ENCODE measurements at regions not wholly inside any gene's neighbourhood (a gene's known extent, or its start where the extent isn't known, plus 50 kb on each side); places are given as distances from the start of the nearest gene placed in this dataset.

DNA sequence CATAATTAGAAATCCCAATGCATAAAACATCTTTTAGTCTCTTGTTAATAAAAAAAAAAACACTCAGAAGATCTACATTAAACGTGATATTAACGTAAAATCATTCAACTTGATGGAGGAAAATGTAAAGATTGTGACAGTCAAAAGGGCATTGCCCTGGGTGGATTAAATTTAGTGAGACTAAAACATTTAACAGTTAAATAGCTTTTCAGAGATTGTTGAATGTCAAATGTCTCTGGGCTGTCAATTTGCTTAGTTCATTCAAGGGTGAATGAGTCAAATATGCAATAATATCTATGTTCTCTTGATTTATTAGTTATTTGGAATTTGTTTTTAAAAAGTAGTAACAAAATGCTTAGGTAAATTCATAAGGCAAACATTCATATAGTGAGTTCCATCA is 836.6 kb upstream of the PCDH10 start:
- H3K18ac ChIP-seq (ENCODE audit: insufficient read length, low read depth, low read length), result no peak overlapping the region
- no peak overlapping the region for H2BK12ac ChIP-seq (ENCODE audit: insufficient read length, low read depth, low read length)
- H4K91ac ChIP-seq (ENCODE audit: insufficient read length, low read depth, low read length), result no peak overlapping the region
- H3K79me1 ChIP-seq (ENCODE audit: insufficient read depth, low read depth, low read length, poor library complexity, severe bottlenecking), result no peaks in the 10 kb centered on the region
- H3K23me2 ChIP-seq (ENCODE audit: insufficient read length, low read depth, low read length, poor library complexity, severe bottlenecking), result no peaks in the 10 kb centered on the region
- Mint-ChIP-seq H3K27ac (no peak overlapping the region), H3K4me1 (no peaks in the 10 kb centered on the region), H3K4me3 (no peak overlapping the region), H3K9me3 (peaks cover 0 to 8% of the 10 kb centered on the region in 2 experiments; a peak in 2 of 5 replicates), H3K36me3 (ENCODE audit: insufficient read depth in 1 of 3, low read depth in 3 of 3) (peaks cover 0 to 3% (median 0%) of the 10 kb centered on the region in 3 experiments; a peak in 2 of 7 replicates), H3K27me3 (ENCODE audit: low read depth) (no peaks in the 10 kb centered on the region)
- no peak overlapping the region for H2BK5ac ChIP-seq (ENCODE audit: insufficient read length, low read length)
- H3K4me2 ChIP-seq (ENCODE audit: insufficient read depth, insufficient read length, low read length), result no peak overlapping the region
- H3K23ac ChIP-seq (ENCODE audit: insufficient read length, low read depth, low read length), result no peak overlapping the region
- no peak overlapping the region for H2BK15ac ChIP-seq (ENCODE audit: low read depth, low read length)
- H2AFZ ChIP-seq (ENCODE audit: low read length), result no peak overlapping the region
- H3K14ac ChIP-seq (ENCODE audit: insufficient read depth, low read length), result no peak overlapping the region
- no peaks in the 10 kb centered on the region for H3K4me1 ChIP-seq (ENCODE audit: insufficient read depth, low read length)
- H4K5ac ChIP-seq (ENCODE audit: insufficient read length, low read depth, low read length), result no peak overlapping the region
- no peak overlapping the region for H3K4ac ChIP-seq (ENCODE audit: low read depth, low read length)
- no peak overlapping the region for H3K56ac ChIP-seq (ENCODE audit: insufficient read length, low read depth, low read length)
- H2BK20ac ChIP-seq (ENCODE audit: low read depth, low read length, poor library complexity, severe bottlenecking), result no peak overlapping the region
- no peaks in the 10 kb centered on the region for H3K9me3 ChIP-seq (ENCODE audit: control insufficient read depth, low read depth, low read length)
- no peak overlapping the region for H3T11ph ChIP-seq (ENCODE audit: low read length)
- no peak overlapping the region for H4K8ac ChIP-seq (replicated peaks; ENCODE audit: insufficient read length, low read depth, low read length)
- H3K27me3 ChIP-seq (ENCODE audit: insufficient read depth, low read length), result no peaks in the 10 kb centered on the region
- no CpG with 5 or more reads among the region's 2 CpGs for WGBS (ENCODE audit: extremely low coverage, insufficient read length, low lambda C conversion rate)
- no peaks in the 10 kb centered on the region for H4K20me1 ChIP-seq (ENCODE audit: control insufficient read depth, insufficient read depth, insufficient read length)
- TF ChIP-seq, protein P1, sequence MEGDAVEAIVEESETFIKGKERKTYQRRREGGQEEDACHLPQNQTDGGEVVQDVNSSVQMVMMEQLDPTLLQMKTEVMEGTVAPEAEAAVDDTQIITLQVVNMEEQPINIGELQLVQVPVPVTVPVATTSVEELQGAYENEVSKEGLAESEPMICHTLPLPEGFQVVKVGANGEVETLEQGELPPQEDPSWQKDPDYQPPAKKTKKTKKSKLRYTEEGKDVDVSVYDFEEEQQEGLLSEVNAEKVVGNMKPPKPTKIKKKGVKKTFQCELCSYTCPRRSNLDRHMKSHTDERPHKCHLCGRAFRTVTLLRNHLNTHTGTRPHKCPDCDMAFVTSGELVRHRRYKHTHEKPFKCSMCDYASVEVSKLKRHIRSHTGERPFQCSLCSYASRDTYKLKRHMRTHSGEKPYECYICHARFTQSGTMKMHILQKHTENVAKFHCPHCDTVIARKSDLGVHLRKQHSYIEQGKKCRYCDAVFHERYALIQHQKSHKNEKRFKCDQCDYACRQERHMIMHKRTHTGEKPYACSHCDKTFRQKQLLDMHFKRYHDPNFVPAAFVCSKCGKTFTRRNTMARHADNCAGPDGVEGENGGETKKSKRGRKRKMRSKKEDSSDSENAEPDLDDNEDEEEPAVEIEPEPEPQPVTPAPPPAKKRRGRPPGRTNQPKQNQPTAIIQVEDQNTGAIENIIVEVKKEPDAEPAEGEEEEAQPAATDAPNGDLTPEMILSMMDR (conservative IDR thresholded peaks at IDR 0.05), result no peak
- H2AK5ac ChIP-seq (ENCODE audit: insufficient read length, low read length), result no peak overlapping the region
- no peak for DNase-seq
- no peak overlapping the region for H3K9ac ChIP-seq (ENCODE audit: extremely low read depth, insufficient read length, low read length)
- H2BK120ac ChIP-seq (ENCODE audit: low read depth, low read length, poor library complexity, severe bottlenecking), result no peak overlapping the region
- H3K79me2 ChIP-seq (ENCODE audit: insufficient read depth, low read length), result no peaks in the 10 kb centered on the region
- no peak overlapping the region for H3K27ac ChIP-seq (ENCODE audit: insufficient read length, low read depth, low read length)
